Astrocyte (in vitro differentiated cells and primary cell): ENCODE measurements at regions not wholly inside any gene's neighbourhood (a gene's known extent, or its start where the extent isn't known, plus 50 kb on each side); places are given as distances from the start of the nearest gene placed in this dataset.

Source experiments
- CTCF ChIP-seq: IDR thresholded peaks from 2 replicates; pipeline ENCODE4 v1.5.1; 2011; ENCODE audit warnings: low read depth, mild to moderate bottlenecking, inconsistent platforms, low read length, moderate library complexity; ENCODE audit not compliant: insufficient read depth
- EZH2 ChIP-seq: IDR thresholded peaks from 2 replicates; pipeline ENCODE4 v1.6.1; 2012; ENCODE audit warnings: mild to moderate bottlenecking, low read length, inconsistent platforms; ENCODE audit not compliant: insufficient read depth

GRCh38 chr16:6674071-6674470 is 658.6 kb upstream of the RBFOX1 start:
- TF ChIP-seq CTCF (no peak), EZH2 (no peak)
